Endothelial cell of umbilical vein (primary cell): ENCODE measurements at regions not wholly inside any gene's neighbourhood (a gene's known extent, or its start where the extent isn't known, plus 50 kb on each side); places are given as distances from the start of the nearest gene placed in this dataset.

Source experiments
- BruUV-seq: library from RNA; stranded (reverse); fragments of 400-500 nt; replicated peaks from 2 replicates; lab custom pipeline; 2021; lab: Mats Ljungman, UMichigan
- CTCF ChIA-PET: fragments of 300-600, 350-600 bp; sonication (Branson Sonifier 250); formaldehyde crosslinking; loops from one replicate; lab custom pipeline; 2021; ENCODE audit warnings: antibody characterized with exemption, inconsistent platforms; lab: Charles Lee
- POLR2A ChIA-PET: fragments of 300-600, 350-600 bp; sonication (Branson Sonifier 250); formaldehyde crosslinking; loops from one replicate; lab custom pipeline; 2021; ENCODE audit warnings: antibody characterized with exemption, inconsistent platforms; lab: Charles Lee
- DNase-seq: peaks from one replicate; pipeline ENCODE4 v3.0.0-alpha.2; 2011; ENCODE audit warnings: low read depth, low spot score
- FAIRE-seq: peaks from 2 replicates; lab custom pipeline; 2011; peaks lifted over from hg19 to GRCh38; lab: Jason Lieb, UNC
- H2AFZ ChIP-seq: 2 replicates; pipeline ENCODE4 v1.6.0; 2012; ENCODE audit warnings: low read depth, low read length, control low read depth, inconsistent platforms
- H3K27ac ChIP-seq: 2 replicates; pipeline ENCODE4 v1.5.1; 2011; ENCODE audit warnings: low read depth, mild to moderate bottlenecking, control low read depth, low read length, moderate library complexity; ENCODE audit not compliant: insufficient read depth
- H3K27me3 ChIP-seq, 2 experiments: 2 replicates each; pipeline versions ENCODE4 v1.6.0 to v1.6.1; 2011; ENCODE audit warnings: low read length in 2 of 2, mixed read lengths in 1 of 2; ENCODE audit not compliant: control insufficient read depth in 2 of 2, insufficient read depth in 2 of 2
- H3K36me3 ChIP-seq, 2 experiments: 2 replicates in 1 of 2; 3 replicates in 1 of 2; pipeline ENCODE4 v1.5.1; 2011; ENCODE audit warnings: low read length in 2 of 2, mild to moderate bottlenecking in 1 of 2, moderate library complexity in 1 of 2; ENCODE audit not compliant: control insufficient read depth in 2 of 2, insufficient read depth in 2 of 2; ENCODE audit errors: extremely low read depth in 1 of 2
- H3K4me1 ChIP-seq: 3 replicates; pipeline ENCODE4 v1.5.1; 2011; ENCODE audit warnings: mild to moderate bottlenecking, low read length; ENCODE audit not compliant: control insufficient read depth, insufficient read depth; ENCODE audit errors: extremely low read depth
- H3K4me2 ChIP-seq: 2 replicates; pipeline ENCODE4 v1.6.1; 2011; ENCODE audit warnings: low read length, control low read depth, mixed read lengths; ENCODE audit not compliant: insufficient read depth
- H3K4me3 ChIP-seq, 3 experiments: fragments of 200-600 bp in 1 of 3; sonication (generic), shearing (Covaris generic) in 1 of 3; replicated peaks in 1 of 3; 2 replicates each; pipeline ENCODE4 v1.5.1; 2011 to 2016; ENCODE audit warnings: control low read depth in 3 of 3, low read length in 3 of 3, mild to moderate bottlenecking in 2 of 3, inconsistent platforms in 1 of 3, low read depth in 1 of 3, moderate library complexity in 1 of 3; ENCODE audit not compliant: insufficient read depth in 1 of 3
- H3K79me2 ChIP-seq: 2 replicates; pipeline ENCODE4 v1.6.0; 2012; ENCODE audit warnings: low read length, inconsistent platforms; ENCODE audit not compliant: control insufficient read depth, insufficient read depth
- H3K9ac ChIP-seq: replicated peaks from 2 replicates; pipeline ENCODE3; 2011; ENCODE audit warnings: low read length, control low read depth; ENCODE audit not compliant: insufficient read depth; ENCODE audit errors: extremely low read depth
- H3K9me1 ChIP-seq: replicated peaks from 3 replicates; pipeline ENCODE4 v1.6.0; 2011; ENCODE audit warnings: mild to moderate bottlenecking, low read length; ENCODE audit not compliant: control insufficient read depth, insufficient read depth; ENCODE audit errors: extremely low read depth
- H3K9me3 ChIP-seq: replicated peaks from 2 replicates; pipeline ENCODE4 v1.5.1; 2012; ENCODE audit warnings: low read length, inconsistent platforms; ENCODE audit not compliant: control insufficient read depth, insufficient read depth
- H4K20me1 ChIP-seq: replicated peaks from 2 replicates; pipeline ENCODE3; 2011; ENCODE audit warnings: mild to moderate bottlenecking, low read length; ENCODE audit not compliant: control insufficient read depth, insufficient read depth; ENCODE audit errors: extremely low read depth
- CTCF ChIP-seq, 2 donors: IDR thresholded peaks; 1 replicate in 1 of 2; 2 replicates in 1 of 2; pipeline ENCODE4 v1.5.1; 2011; ENCODE audit warnings: low read length in 2 of 2, mild to moderate bottlenecking in 2 of 2, moderate library complexity in 2 of 2, control low read depth in 1 of 2, inconsistent platforms in 1 of 2, low read depth in 1 of 2; ENCODE audit not compliant: insufficient read depth in 1 of 2; ENCODE audit errors: extremely low read depth in 1 of 2
- EZH2 ChIP-seq: IDR thresholded peaks from 2 replicates; pipeline ENCODE4 v1.6.1; 2012; ENCODE audit warnings: borderline replicate concordance, low read depth, mild to moderate bottlenecking, moderate library complexity, low read length, inconsistent platforms; ENCODE audit not compliant: severe bottlenecking
- FOS ChIP-seq: IDR thresholded peaks from 2 replicates; pipeline ENCODE4 v1.6.1; 2011; ENCODE audit warnings: mild to moderate bottlenecking, low read length, moderate library complexity, borderline replicate concordance; ENCODE audit not compliant: insufficient read depth
- GATA2 ChIP-seq: IDR thresholded peaks from 2 replicates; pipeline ENCODE4 v1.7.0; 2011; ENCODE audit warnings: low read depth, mild to moderate bottlenecking, moderate library complexity, mixed read lengths, low read length; ENCODE audit not compliant: insufficient read length, insufficient read depth
- JUN ChIP-seq: IDR thresholded peaks from 2 replicates; pipeline ENCODE4 v1.6.1; 2011; ENCODE audit warnings: borderline replicate concordance, low read depth; ENCODE audit not compliant: insufficient read length, insufficient read depth
- MYC ChIP-seq: IDR thresholded peaks from one replicate; pipeline ENCODE4 v1.6.1; 2011; ENCODE audit warnings: mild to moderate bottlenecking, low read depth, low read length
- POLR2A ChIP-seq: IDR thresholded peaks from 2 replicates; pipeline ENCODE4 v1.6.1; 2012; ENCODE audit warnings: low read depth, mild to moderate bottlenecking, control low read depth, low read length
- POLR2AphosphoS5 ChIP-seq: IDR thresholded peaks from 2 replicates; pipeline ENCODE4 v1.6.1; 2012; ENCODE audit warnings: low read depth, mild to moderate bottlenecking, control low read depth, low read length, moderate library complexity; ENCODE audit not compliant: insufficient read depth
- dilution Hi-C: fragments of 300-500 bp; cut with MboI; formaldehyde crosslinking; loops from one replicate; pipeline ENCODE4 v1.15.0; 2019; ENCODE audit warnings: low sequenced_read_pairs; ENCODE audit not compliant: extremely low pct_ligation_motif_present
- intact Hi-C: fragments of 100-400 bp; cut with micrococcal nuclease; formaldehyde crosslinking; loops from one replicate; pipeline ENCODE4 v1.10.0; 2022
- TF ChIP-seq, protein P1 (sequence below): IDR thresholded peaks from 2 replicates; pipeline ENCODE4 v1.6.1; 2011; ENCODE audit not compliant: insufficient read depth, insufficient read length

DNA sequence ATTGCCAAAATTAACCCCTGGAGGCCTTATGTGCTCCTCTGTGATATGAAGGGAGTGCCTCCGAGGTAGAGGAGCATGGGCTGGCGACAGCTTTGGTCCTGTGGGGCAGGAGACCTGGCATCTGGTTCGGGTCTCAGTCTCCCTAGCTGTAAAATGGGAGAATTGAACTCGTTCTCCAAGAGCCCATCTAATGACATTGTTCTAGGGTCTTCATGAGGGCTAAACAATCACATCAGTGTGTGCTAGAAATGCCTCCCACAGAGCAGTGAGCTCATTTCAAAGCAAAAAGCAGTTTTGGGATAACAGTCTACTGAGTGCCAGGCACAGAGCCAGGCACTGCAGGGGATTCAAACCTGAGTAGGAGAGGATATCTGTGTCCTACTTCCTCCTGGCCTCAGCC, 248.0 kb downstream of the RPS24 start:
- H4K20me1 ChIP-seq, result no peaks in the 10 kb centered on the region
- CTCF ChIA-PET, result interaction anchor here (1.1 to 1.5 kb wide), 2 partner anchors 45 to 234 kb away, joined by 3 read pairs; no protein-coding TSS in a partner anchor
- no peak overlapping the region for H3K9ac ChIP-seq
- H2AFZ ChIP-seq, result no peak overlapping the region
- H3K4me3 ChIP-seq, result no peak overlapping the region
- H3K36me3 ChIP-seq, result no peaks in the 10 kb centered on the region
- H3K27ac ChIP-seq, result no peak overlapping the region
- TF ChIP-seq FOS, result no peak
- TF ChIP-seq GATA2, result no peak
- TF ChIP-seq EZH2, result no peak
- TF ChIP-seq CTCF (IDR thresholded peaks at IDR 0.05; ENCODE audit: extremely low read depth in 1 of 2, insufficient read depth in 1 of 2, low read depth in 1 of 2, low read length in 2 of 2), result no peak
- TF ChIP-seq JUN, result no peak
- TF ChIP-seq, protein P1, sequence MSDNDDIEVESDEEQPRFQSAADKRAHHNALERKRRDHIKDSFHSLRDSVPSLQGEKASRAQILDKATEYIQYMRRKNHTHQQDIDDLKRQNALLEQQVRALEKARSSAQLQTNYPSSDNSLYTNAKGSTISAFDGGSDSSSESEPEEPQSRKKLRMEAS, result no peak
- TF ChIP-seq POLR2A, result no peak
- TF ChIP-seq MYC, result no peak
- TF ChIP-seq POLR2AphosphoS5, result no peak
- no TSS peak for BruUV-seq
- no peaks in the 10 kb centered on the region for H3K79me2 ChIP-seq
- no peak overlapping the region for H3K4me2 ChIP-seq
- intact Hi-C loops, result no loop called here
- peaks cover 4% of the 10 kb centered on the region for H3K4me1 ChIP-seq
- H3K9me3 ChIP-seq, result no peaks in the 10 kb centered on the region
- peaks cover 0 to 2% of the 10 kb centered on the region in 2 experiments for H3K27me3 ChIP-seq
- DNase-seq, result no peak
- dilution Hi-C loops, result no loop called here
- POLR2A ChIA-PET, result no interaction called here
- FAIRE-seq, result no peak
- H3K9me1 ChIP-seq, result no peaks in the 10 kb centered on the region
